GM12874 (cell line): ENCODE measurements at regions not wholly inside any gene's neighbourhood (a gene's known extent, or its start where the extent isn't known, plus 50 kb on each side); places are given as distances from the start of the nearest gene placed in this dataset.

Experiments
- TF ChIP-seq, protein P1 (sequence below): IDR thresholded peaks from 2 replicates; pipeline ENCODE4 v1.5.1; 2011; ENCODE audit warnings: low read depth, mild to moderate bottlenecking, control low read depth, low read length, moderate library complexity; ENCODE audit not compliant: insufficient read depth

DNA sequence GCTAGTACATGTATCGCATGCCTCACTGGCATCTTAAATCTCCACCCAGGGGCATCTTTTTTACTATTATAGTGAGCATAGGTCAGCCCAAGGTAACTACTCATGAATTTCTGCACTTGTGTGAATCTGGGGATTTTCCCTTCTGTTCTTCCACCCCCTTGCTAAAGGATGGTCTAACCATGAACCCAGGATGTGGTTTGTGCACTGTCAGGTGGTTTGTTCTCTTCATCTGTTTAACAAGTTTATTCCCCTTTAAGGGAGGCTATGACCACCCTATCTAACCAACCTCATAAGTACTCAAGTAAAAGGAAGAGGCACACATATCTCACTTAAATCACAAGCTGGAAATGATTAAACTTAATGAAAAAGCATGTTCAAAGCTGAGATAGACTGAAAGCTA, 243.0 kb downstream of the RPRM start:
- TF ChIP-seq, protein P1, sequence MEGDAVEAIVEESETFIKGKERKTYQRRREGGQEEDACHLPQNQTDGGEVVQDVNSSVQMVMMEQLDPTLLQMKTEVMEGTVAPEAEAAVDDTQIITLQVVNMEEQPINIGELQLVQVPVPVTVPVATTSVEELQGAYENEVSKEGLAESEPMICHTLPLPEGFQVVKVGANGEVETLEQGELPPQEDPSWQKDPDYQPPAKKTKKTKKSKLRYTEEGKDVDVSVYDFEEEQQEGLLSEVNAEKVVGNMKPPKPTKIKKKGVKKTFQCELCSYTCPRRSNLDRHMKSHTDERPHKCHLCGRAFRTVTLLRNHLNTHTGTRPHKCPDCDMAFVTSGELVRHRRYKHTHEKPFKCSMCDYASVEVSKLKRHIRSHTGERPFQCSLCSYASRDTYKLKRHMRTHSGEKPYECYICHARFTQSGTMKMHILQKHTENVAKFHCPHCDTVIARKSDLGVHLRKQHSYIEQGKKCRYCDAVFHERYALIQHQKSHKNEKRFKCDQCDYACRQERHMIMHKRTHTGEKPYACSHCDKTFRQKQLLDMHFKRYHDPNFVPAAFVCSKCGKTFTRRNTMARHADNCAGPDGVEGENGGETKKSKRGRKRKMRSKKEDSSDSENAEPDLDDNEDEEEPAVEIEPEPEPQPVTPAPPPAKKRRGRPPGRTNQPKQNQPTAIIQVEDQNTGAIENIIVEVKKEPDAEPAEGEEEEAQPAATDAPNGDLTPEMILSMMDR, result no peak

DNA sequence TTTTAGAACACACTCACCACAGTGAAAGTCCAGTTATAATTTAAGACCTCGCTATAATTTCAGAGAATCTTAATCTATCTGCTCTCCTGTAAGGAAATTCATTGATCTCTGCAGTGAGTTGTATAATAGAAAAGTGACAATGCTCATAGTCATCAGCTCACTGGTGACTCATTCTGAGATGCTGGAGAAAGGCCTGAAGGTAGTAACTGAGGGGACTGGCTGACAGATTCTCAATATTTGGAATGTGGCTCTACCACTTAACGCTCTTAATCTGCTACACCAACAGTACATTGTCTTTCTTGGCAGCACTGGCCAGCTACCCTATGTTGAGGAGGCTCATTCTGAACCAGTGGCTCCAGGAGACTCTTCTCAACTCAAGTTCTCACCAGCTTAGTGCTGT, 246.1 kb downstream of the RPRM start:
- TF ChIP-seq, protein P1, result no peak

DNA sequence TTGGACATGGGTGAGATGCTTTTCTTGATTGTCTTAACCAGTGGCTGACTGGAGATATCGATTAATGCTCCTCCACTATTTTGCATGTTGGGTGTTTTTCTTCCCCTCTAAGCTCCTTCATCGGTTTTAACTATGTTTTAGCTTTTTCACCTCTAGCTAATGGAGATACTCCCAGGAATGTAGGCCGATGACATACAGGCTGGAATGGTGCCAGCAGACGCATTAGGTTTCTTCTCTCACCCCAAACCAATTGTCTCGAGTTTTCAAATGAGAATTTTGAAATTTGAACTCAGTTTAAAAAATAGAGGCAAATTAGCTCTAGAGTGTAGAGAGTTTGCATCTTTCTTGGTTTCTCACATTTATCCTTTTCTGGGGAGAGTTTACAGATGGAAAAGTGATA, 247.6 kb downstream of the RPRM start:
- TF ChIP-seq, protein P1, result no peak

DNA sequence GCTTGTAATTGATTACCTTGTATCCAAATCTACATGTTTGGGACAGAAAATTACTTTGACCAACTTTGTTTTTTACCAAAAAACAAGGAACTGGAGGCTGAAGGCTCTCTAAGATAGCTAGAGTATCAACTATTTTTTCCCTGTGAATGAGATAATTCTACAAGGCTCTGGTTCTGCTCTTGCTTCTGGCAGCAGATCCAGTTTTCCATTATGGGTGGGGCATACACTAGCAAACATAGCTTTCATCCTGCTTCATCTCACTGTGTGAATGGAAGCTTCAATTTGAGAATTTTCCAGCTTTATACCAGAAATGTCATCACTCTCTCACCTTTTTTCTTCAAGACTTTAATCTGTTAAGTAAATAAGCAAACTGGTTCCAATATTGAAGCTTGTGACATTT, 249.7 kb downstream of the RPRM start:
- TF ChIP-seq, protein P1, result no peak

DNA sequence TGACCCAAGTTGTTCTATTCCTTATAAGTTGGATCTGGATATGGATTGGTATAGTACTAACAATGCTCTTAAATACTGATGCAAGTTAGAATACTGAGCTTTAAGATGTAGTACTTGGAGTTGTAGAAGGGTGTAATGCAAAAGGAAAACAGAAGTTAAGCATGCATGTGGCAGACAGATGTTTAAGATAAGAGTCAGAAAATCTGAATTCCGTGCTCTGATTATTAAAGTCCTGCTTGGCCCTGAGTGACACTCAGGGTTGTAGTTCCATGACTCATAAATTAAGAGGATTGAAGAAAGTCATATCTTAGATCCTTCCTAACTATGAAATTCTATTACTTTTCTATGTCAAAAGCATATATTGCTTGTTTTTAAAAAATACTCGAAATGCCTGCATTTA, 250.6 kb downstream of the RPRM start:
- TF ChIP-seq, protein P1, result no peak

DNA sequence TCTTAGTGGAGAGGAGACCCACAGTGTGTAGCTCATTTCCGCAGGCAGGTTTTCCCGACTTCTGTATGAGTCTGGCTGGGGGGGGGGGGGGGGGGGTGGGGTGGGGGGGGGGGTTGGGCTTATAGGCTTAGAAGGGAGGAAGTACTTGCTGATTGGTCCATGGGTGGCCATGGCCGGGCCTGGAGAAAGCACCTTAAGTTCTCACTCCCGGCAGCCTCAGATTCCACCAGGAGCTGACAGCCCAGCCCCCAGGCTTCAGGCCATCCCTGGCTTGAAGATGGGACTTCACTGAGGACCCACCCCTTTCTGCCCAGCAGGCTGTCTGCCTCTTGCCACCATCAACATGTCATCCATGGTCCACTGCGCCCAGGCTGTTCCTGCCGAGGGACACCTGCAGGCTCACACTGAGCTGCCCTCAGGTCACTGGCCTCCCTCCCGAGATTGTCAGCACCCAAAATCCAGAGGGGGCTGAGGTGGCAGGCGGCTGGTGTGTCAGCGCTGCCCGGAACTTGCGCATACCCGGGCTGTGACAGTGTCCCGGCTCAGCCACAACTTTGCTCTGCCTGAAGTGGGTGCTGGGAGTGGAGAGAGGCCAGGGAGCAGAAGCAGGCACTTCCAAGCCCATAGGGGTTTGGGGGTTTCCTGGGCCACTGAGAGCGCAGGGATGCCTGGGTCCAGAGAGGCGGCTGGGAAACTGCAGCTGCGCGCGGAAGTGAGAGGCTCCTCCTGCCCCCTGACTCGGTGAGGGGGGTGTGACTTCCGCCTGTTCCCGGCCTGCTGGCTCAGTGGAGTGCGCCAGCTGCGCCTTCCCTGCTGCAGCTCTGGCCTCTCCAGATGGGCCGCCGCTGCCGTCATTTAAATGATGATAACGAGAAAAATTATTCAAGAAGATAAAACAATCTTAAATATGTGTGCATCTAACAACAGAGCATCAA, 256.1 kb downstream of the RPRM start:
- TF ChIP-seq, protein P1, result no peak

DNA sequence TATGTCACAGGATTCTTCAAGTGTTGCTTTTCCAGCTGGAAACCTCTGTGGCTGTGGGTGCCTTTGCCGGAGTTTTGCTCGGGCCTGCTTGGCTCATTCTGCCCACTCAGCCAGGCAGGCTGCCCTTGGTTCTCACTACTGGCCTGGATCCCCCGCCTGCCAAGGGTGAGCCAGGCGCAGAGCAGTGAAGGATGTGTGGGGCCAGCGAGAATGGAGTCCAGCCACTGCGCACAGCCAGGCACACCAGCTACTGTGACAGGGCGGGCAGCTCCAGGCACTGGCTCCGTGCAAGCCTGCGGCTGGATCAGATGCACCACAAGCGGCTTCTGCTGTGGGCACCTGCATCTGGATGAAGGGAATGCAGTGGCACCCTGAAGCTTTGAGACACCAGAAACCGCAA, 257.1 kb downstream of the RPRM start:
- TF ChIP-seq, protein P1, result no peak
